ENCODE measurements at regions not wholly inside any gene's neighbourhood (a gene's known extent, or its start where the extent isn't known, plus 50 kb on each side); places are given as distances from the start of the nearest gene placed in this dataset.

DNA sequence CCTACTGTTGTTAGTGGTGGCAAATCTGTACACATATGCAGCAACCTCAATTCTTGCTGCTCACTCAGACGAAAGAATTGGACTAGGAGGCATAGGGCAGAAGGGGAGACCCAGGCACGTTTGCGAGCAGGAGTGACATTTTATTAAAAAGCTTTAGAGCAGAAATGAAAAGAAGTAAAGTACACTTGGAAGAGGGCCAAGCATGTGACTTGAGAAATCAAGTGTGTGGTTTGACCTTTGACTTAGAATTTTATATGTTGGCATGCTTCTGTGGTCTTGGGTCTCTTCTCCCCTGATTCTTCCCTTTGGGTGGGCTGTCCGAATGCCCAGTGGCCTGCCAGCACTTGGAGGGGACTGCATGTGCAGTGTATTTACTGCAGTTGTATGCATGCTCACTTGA, 205.5 kb upstream of the SEMA3D start:
- H3K36me3 ChIP-seq: no peaks in the 10 kb centered on the region
- H3K4me3 ChIP-seq: no peak overlapping the region
- no peak for DNase-seq (ENCODE audit: low spot score in 2 of 2)
- no peak overlapping the region for H3K27ac ChIP-seq
- no peak for TF ChIP-seq POLR2AphosphoS5 (IDR thresholded peaks at IDR 0.05)
- TF ChIP-seq EP300 (IDR thresholded peaks at IDR 0.05): no peak
- TF ChIP-seq, protein P1, sequence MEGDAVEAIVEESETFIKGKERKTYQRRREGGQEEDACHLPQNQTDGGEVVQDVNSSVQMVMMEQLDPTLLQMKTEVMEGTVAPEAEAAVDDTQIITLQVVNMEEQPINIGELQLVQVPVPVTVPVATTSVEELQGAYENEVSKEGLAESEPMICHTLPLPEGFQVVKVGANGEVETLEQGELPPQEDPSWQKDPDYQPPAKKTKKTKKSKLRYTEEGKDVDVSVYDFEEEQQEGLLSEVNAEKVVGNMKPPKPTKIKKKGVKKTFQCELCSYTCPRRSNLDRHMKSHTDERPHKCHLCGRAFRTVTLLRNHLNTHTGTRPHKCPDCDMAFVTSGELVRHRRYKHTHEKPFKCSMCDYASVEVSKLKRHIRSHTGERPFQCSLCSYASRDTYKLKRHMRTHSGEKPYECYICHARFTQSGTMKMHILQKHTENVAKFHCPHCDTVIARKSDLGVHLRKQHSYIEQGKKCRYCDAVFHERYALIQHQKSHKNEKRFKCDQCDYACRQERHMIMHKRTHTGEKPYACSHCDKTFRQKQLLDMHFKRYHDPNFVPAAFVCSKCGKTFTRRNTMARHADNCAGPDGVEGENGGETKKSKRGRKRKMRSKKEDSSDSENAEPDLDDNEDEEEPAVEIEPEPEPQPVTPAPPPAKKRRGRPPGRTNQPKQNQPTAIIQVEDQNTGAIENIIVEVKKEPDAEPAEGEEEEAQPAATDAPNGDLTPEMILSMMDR (IDR thresholded peaks at IDR 0.05): no peak
- no peak for TF ChIP-seq POLR2A (IDR thresholded peaks at IDR 0.05)
- no peaks in the 10 kb centered on the region for H3K9me3 ChIP-seq
- WGBS: 63% methylated on average over 4 of the region's 4 CpGs
- no peaks in the 10 kb centered on the region for H3K27me3 ChIP-seq
- H3K4me1 ChIP-seq: no peaks in the 10 kb centered on the region

DNA sequence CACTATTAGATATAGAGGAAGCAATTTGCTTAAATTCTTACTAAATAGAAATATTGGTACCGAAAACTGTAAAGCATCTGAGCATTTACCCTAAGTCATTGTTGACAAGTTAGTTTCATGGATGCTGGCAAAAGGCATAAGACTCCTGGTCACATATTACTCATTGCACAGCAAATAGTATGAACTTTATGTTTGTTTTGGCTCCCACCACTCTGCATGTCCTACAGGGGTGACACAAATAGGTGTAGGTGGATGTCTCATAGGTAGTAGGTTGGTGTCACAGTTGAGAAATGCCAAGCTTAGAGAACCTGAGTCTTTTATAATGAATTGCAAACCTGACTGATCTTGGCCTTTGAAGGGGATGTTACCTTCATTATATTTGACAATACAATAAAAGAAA, 199.6 kb upstream of the SEMA3D start:
- DNase-seq (ENCODE audit: low spot score in 2 of 2): no peak
- H3K27ac ChIP-seq: no peak overlapping the region
- H3K27me3 ChIP-seq: no peaks in the 10 kb centered on the region
- no peaks in the 10 kb centered on the region for H3K4me1 ChIP-seq
- WGBS: 89% methylated on average over 1 of the region's 1 CpG
- H3K4me3 ChIP-seq: no peak overlapping the region
- no peaks in the 10 kb centered on the region for H3K36me3 ChIP-seq
- TF ChIP-seq POLR2A (IDR thresholded peaks at IDR 0.05): no peak
- no peak for TF ChIP-seq POLR2AphosphoS5 (IDR thresholded peaks at IDR 0.05)
- no peak for TF ChIP-seq EP300 (IDR thresholded peaks at IDR 0.05)
- TF ChIP-seq, protein P1 (IDR thresholded peaks at IDR 0.05): no peak
- H3K9me3 ChIP-seq: no peaks in the 10 kb centered on the region

DNA sequence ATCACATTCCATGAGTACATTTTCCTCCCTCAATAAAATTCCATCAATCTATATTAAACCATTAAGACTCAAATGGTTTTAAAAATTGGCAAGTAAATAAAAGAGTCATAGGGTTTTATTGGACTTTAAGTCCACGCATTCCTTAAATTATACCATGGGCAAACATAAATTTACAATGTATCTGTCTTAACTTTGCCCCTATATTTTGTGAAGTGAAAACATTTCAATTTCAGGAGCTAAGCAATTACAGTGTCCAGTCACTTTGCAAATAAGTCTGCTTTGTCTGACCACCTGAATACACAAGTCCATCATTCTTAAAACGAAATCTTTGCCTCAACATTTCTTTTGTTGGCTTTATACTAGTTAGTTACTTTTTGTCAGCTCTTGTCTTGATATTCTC, 197.5 kb upstream of the SEMA3D start:
- no peak overlapping the region for H3K4me3 ChIP-seq
- H3K36me3 ChIP-seq: no peaks in the 10 kb centered on the region
- H3K4me1 ChIP-seq: no peaks in the 10 kb centered on the region
- H3K27ac ChIP-seq: no peak overlapping the region
- no peak for DNase-seq (ENCODE audit: low spot score in 2 of 2)
- no peaks in the 10 kb centered on the region for H3K9me3 ChIP-seq
- TF ChIP-seq, protein P1 (IDR thresholded peaks at IDR 0.05): no peak
- no peak for TF ChIP-seq POLR2A (IDR thresholded peaks at IDR 0.05)
- no peak for TF ChIP-seq EP300 (IDR thresholded peaks at IDR 0.05)
- no peak for TF ChIP-seq POLR2AphosphoS5 (IDR thresholded peaks at IDR 0.05)
- 84% methylated on average over 2 of the region's 2 CpGs for WGBS
- H3K27me3 ChIP-seq: no peaks in the 10 kb centered on the region

DNA sequence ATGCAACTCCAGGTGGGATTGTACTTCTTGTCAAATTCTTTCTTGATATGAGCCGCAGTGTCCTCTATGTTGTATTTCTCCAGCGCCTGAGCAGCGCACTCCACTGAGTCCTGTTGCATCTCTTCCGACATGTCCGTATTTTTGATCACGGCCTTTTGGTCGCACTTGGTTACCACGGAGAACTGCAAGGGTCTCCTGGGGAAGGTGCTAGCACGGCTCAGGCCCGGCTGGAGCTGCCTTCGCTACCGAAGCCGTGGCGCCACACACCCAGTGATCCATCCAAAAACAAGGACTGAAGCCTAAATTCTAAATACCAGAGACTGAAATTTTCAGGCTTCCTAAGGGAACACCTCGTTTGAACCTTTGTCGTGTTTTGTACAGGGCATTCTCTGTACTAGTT, 194.4 kb upstream of the SEMA3D start:
- TF ChIP-seq EP300 (IDR thresholded peaks at IDR 0.05) (no peak), POLR2AphosphoS5 (IDR thresholded peaks at IDR 0.05) (no peak)
- TF ChIP-seq, protein P1 (IDR thresholded peaks at IDR 0.05): no peak
- WGBS: 92% methylated on average over 16 of the region's 16 CpGs
- no peak for DNase-seq (ENCODE audit: low spot score in 2 of 2)
- H3K27me3 ChIP-seq: no peaks in the 10 kb centered on the region
- H3K36me3 ChIP-seq: no peaks in the 10 kb centered on the region
- no peaks in the 10 kb centered on the region for H3K9me3 ChIP-seq
- H3K4me1 ChIP-seq: no peaks in the 10 kb centered on the region
- no peak overlapping the region for H3K4me3 ChIP-seq
- no peak overlapping the region for H3K27ac ChIP-seq

DNA sequence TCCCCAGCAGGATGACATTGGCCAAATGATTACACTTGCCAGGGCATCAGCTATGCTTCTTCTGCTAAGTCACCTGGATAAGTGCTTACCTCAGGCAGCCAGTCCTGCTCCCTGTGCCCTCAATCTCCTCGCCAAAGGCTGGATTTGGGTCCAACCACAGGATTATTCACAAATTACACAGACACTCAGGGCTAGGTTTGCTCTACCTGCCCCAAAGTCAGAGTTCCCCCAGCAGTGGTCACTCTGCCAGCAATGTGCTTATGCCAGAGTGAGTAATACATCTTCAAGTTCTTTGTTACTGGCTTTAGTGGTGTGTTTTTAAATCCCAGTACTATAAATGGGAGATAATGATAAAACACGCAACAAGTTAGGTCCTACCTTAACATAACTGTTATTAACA, 189.7 kb upstream of the SEMA3D start:
- no peak overlapping the region for H3K4me3 ChIP-seq
- no peaks in the 10 kb centered on the region for H3K36me3 ChIP-seq
- whole genome bisulfite sequencing: 94% methylated on average over 2 of the region's 2 CpGs
- no peaks in the 10 kb centered on the region for H3K27me3 ChIP-seq
- H3K27ac ChIP-seq: no peak overlapping the region
- no peaks in the 10 kb centered on the region for H3K9me3 ChIP-seq
- no peak for DNase-seq (ENCODE audit: low spot score in 2 of 2)
- no peak for TF ChIP-seq POLR2A (IDR thresholded peaks at IDR 0.05)
- no peak for TF ChIP-seq EP300 (IDR thresholded peaks at IDR 0.05)
- no peak for TF ChIP-seq POLR2AphosphoS5 (IDR thresholded peaks at IDR 0.05)
- TF ChIP-seq, protein P1 (IDR thresholded peaks at IDR 0.05): no peak
- H3K4me1 ChIP-seq: no peaks in the 10 kb centered on the region
